LNCAP (cell line): ENCODE measurements at regions not wholly inside any gene's neighbourhood (a gene's known extent, or its start where the extent isn't known, plus 50 kb on each side); places are given as distances from the start of the nearest gene placed in this dataset.

Experiments
- TF ChIP-seq, protein P1 (sequence below): fragments of 450-650 bp; IDR thresholded peaks from 2 replicates; pipeline ENCODE4 v1.5.1; 2017; ENCODE audit warnings: mild to moderate bottlenecking

DNA sequence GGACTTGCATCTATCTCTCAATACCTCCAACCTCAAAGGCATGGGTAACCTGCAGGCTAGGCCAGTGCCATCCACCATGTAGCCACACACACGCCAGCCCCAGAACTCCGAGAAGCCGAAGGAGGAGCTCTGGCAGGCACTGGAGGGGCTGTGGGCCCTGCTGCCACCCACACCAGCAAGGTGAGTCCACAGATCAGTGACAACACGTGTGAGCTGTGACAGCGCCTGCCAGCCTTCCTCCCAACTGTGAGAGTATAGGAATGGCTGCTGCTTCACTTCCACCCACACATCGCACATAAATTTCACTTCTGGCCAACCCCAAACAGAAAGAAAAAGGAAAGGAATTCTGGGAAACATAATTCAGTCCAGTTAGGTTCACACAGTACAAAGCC, 422.6 kb downstream of the BCOR start:
- TF ChIP-seq, protein P1, sequence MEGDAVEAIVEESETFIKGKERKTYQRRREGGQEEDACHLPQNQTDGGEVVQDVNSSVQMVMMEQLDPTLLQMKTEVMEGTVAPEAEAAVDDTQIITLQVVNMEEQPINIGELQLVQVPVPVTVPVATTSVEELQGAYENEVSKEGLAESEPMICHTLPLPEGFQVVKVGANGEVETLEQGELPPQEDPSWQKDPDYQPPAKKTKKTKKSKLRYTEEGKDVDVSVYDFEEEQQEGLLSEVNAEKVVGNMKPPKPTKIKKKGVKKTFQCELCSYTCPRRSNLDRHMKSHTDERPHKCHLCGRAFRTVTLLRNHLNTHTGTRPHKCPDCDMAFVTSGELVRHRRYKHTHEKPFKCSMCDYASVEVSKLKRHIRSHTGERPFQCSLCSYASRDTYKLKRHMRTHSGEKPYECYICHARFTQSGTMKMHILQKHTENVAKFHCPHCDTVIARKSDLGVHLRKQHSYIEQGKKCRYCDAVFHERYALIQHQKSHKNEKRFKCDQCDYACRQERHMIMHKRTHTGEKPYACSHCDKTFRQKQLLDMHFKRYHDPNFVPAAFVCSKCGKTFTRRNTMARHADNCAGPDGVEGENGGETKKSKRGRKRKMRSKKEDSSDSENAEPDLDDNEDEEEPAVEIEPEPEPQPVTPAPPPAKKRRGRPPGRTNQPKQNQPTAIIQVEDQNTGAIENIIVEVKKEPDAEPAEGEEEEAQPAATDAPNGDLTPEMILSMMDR, result no peak

DNA sequence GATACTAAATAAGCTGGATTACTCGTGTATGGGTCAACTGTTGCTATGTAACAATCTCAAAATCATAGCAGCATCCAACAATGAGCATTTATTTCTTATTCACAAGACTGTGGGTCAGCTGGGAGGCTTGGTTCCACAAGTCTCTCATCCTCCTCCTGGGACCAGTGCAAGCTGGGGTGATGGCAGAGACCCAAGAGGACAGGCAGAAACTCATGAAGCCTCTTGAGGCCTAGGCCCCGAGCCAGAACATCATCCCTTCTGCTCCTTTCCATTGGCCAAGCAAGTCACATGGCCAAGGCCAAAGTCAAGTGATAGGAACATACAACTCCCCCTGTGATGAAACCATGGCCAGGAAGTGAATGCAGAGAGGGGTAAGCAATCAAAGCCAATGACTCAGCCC, 422.1 kb downstream of the BCOR start:
- TF ChIP-seq, protein P1, result no peak

DNA sequence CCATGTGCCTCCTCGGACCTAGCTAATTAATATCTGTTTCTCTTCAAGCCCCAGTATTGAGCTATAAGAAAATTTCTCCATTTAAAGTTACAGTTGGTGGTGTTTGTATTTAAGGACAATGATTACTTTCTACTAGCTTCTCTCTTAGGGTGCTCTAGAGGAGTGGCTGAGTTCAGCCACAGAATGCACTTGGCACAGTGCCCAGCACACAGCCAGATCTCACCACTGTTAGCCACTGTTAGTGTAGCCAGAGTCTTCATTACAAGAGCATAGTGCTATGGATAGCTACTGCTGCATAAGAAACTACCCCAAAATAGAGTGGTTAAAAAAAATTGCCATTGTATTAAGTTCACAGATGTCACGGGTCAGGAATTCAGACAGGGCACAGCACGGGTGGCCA, 421.3 kb downstream of the BCOR start:
- TF ChIP-seq, protein P1, result no peak

DNA sequence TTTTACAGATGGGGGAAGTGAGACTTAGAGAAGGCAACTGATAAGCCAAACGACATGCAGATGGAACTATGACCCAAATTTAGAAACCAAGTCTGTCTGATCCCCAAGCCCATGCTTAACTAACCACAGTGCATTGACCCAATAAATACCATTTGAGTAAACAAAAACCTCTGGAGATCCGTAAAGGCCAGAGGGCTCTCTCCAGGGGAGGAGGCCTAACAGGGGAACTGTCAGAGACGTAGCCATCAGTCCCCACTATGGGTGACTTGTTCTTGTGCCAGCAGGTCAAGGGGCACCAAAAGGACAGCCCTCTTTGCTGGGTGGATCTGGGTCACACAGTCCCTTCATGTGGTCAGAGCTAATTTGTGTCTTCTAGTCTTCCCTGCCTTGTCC, 420.2 kb downstream of the BCOR start:
- TF ChIP-seq, protein P1, result no peak

DNA sequence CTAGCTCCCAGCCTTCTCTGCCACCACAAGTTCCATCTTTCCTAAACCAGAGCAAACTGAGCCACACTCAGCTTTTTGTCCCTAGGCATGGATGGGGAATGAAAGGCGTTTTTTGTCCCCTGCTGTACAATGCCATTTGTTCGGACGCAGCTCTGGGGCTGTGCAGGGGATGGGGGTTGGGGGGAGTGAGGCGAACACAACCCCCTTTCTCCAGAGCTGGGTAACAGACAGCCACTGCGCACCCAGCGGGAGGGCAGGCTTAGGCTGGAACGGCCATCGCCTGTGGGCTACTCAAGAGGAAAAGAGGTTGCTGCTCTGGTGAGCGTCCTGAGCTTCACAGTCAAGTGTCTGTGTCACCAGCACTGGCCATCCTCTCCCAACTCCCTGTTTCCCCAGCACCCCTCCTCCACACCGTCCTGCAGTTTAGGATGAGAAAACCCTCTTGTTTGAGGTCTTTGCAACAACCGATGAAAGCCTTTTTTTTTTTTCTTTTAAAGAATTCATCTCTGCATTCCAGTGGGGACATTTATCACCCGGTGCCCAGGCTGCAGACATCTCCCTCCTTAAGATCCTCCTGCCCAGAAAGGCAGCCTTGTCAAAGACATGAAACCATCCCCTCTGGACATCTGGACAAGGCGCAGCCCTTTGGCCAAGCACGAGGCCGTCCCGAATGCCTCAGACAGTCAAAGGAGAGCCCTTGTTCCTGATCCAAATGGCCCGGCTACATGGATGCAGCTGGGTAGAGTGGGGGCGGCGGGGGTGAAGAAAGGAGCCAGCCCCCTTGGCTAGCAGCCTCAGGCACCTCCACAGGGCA, 419.6 kb downstream of the BCOR start:
- TF ChIP-seq, protein P1, result no peak

DNA sequence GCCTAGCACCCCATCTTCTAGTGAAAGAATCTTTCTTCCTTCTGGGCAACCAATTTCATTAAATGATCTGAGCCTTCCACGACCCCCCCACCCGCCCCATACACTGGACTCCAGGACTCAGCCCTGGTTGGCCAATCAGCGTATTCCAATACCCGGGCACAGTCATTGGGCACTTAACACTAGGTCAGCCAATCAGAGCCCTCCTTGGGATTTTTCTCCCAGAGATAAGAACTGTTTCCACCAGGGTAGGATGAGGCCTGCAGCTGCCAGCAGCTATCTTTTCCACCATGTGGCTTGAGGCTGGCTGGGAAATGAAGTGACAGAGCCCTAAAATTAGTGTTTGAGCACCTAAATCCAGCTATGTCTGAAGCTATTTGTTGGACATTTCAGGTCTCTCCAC, 418.8 kb downstream of the BCOR start:
- TF ChIP-seq, protein P1, result no peak

DNA sequence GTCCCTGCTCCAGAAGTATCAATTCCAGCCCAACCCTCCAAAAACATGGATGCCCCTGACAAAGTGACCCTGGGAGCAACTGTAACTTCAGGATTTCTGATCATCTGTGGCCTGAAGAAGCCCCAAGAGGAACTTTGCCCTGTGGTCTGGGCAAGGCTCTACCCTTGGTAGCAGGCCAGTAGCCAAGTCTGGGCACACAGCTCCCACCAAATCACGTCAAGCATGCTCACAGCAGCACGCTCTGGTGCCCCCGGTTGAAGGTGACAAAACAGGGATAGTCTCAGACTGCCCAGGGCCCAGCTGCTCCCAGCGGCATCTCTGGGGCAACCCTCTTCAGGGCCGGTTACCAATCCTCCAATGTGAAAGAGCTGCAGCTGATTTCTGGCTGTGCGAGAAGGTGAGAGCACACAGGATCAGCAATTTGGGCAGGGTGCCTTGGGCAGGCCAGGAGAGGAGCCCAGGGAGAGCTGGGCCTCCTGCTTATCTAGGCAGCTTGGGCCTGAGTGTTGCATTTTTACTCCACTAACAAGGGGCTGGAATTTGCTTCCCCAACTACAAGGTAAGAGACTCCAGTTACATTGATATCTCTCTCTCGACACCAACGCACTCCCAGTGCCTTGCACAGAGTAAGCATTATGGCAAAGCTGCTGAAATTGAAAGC, 418.1 kb downstream of the BCOR start:
- TF ChIP-seq, protein P1, result no peak
